Prostate gland (tissue), 2 donors: ENCODE measurements at regions not wholly inside any gene's neighbourhood (a gene's known extent, or its start where the extent isn't known, plus 50 kb on each side); places are given as distances from the start of the nearest gene placed in this dataset.
"Not testable (repeated sequence)": the region's sequence is repeated elsewhere in the genome, so short reads cannot be mapped to it uniquely, and the experiment has no call there.

Source experiments
- DNase-seq: peaks from one replicate; pipeline ENCODE4 v3.0.0-alpha.2; 2019; ENCODE audit warnings: low spot score
- H3K27ac ChIP-seq, 2 donors: fragments of 200-600 bp; sonication (generic); 2 replicates each; pipeline ENCODE4 v1.5.1; 2017 to 2019
- H3K27me3 ChIP-seq: fragments of 200-600 bp; sonication (generic); replicated peaks from 2 replicates; pipeline ENCODE4 v1.5.1; 2019; ENCODE audit not compliant: insufficient read depth
- H3K36me3 ChIP-seq, 2 donors: fragments of 200-600 bp; sonication (generic); 1 replicate in 1 of 2; 2 replicates in 1 of 2; pipeline versions ENCODE4 v1.5.1 to v1.8.1; 2017 to 2019
- H3K4me1 ChIP-seq: fragments of 200-600 bp; sonication (generic); replicated peaks from 2 replicates; pipeline ENCODE4 v1.5.1; 2019
- H3K4me3 ChIP-seq, 2 donors: fragments of 200-600 bp; sonication (generic); 2 replicates each; pipeline ENCODE4 v1.5.1; 2017 to 2019
- H3K9me3 ChIP-seq: fragments of 200-600 bp; sonication (generic); 2 replicates; pipeline ENCODE4 v1.5.1; 2017
- CTCF ChIP-seq, 4 experiments: fragments of 200-600 bp in 2 of 4; fragments of 450-650 bp in 2 of 4; sonication (generic) in 2 of 4; IDR thresholded peaks; 1 replicate in 3 of 4; 2 replicates in 1 of 4; pipeline ENCODE4 v1.5.1; 2016 to 2019; ENCODE audit warnings: antibody characterized with exemption in 4 of 4, mild to moderate bottlenecking in 2 of 4, moderate library complexity in 2 of 4
- POLR2A ChIP-seq: fragments of 450-650 bp; IDR thresholded peaks from one replicate; pipeline ENCODE4 v1.6.1; 2016; ENCODE audit warnings: antibody characterized with exemption, mild to moderate bottlenecking
- POLR2AphosphoS5 ChIP-seq: sonication (generic); formaldehyde crosslinking; IDR thresholded peaks from one replicate; pipeline ENCODE4 v1.6.1; 2017; ENCODE audit warnings: antibody characterized with exemption
- WGBS: methylation state at CpG from one replicate; pipeline ENCODE4 v1.1.5; 2018; 5-methylcytosine and 5-hydroxymethylcytosine counted together
- intact Hi-C: fragments of 100-400 bp; cut with DNase I; formaldehyde crosslinking; loops from one replicate; pipeline ENCODE4 v1.14.2; 2022

GRCh38 chr5:9731159-9731558 is 101.0 kb upstream of the TAS2R1 start:
- 79% methylated on average over 11 of the region's 11 CpGs for WGBS
- H3K4me1 ChIP-seq = no peaks in the 10 kb centered on the region
- no peak overlapping the region for H3K27ac ChIP-seq
- no peaks in the 10 kb centered on the region for H3K9me3 ChIP-seq
- no peak for DNase-seq
- no peaks in the 10 kb centered on the region for H3K27me3 ChIP-seq
- intact Hi-C loops = no loop called here
- no peak overlapping the region for H3K4me3 ChIP-seq
- H3K36me3 ChIP-seq = no peaks in the 10 kb centered on the region
- no peak for TF ChIP-seq POLR2AphosphoS5
- no peak for TF ChIP-seq CTCF (IDR thresholded peaks at IDR 0.05)
- TF ChIP-seq POLR2A = no peak

GRCh38 chr5:9728261-9728660 is 98.1 kb upstream of the TAS2R1 start:
- TF ChIP-seq POLR2AphosphoS5 (no peak), POLR2A (no peak), CTCF (IDR thresholded peaks at IDR 0.05) (no peak)
- Histone ChIP-seq H3K9me3 (no peaks in the 10 kb centered on the region), H3K27ac (no peak overlapping the region), H3K4me3 (no peak overlapping the region), H3K27me3 (no peaks in the 10 kb centered on the region), H3K36me3 (no peaks in the 10 kb centered on the region), H3K4me1 (no peaks in the 10 kb centered on the region)
- intact Hi-C loops = no loop called here
- WGBS = 54% methylated on average over 2 of the region's 2 CpGs
- DNase-seq = no peak

- no peaks in the 10 kb centered on the region for H3K9me3 ChIP-seq
- no peaks in the 10 kb centered on the region for H3K4me1 ChIP-seq
- no peak for DNase-seq
- no peak for TF ChIP-seq POLR2A
- TF ChIP-seq CTCF (IDR thresholded peaks at IDR 0.05) = no peak
- no peak for TF ChIP-seq POLR2AphosphoS5
- WGBS = 85% methylated on average over 2 of the region's 2 CpGs
- no peak overlapping the region for H3K27ac ChIP-seq
- intact Hi-C loops = no loop called here
- no peaks in the 10 kb centered on the region for H3K27me3 ChIP-seq
- H3K4me3 ChIP-seq = no peak overlapping the region
- no peaks in the 10 kb centered on the region for H3K36me3 ChIP-seq
Observed at GRCh38 chr5:9726931-9727330, 96.8 kb upstream of the TAS2R1 start.

- H3K4me1 ChIP-seq, H3K9me3 ChIP-seq, H3K27me3 ChIP-seq, H3K4me3 ChIP-seq, H3K36me3 ChIP-seq, intact Hi-C loops, H3K27ac ChIP-seq, DNase-seq: not testable (repeated sequence)
- WGBS = 94% methylated on average over 18 of the region's 28 CpGs
Observed at GRCh38 chr5:9725265-9725664, 95.1 kb upstream of the TAS2R1 start.

GRCh38 chr5:9724707-9725106 is 94.6 kb upstream of the TAS2R1 start:
- TF ChIP-seq POLR2AphosphoS5 (no peak), POLR2A (no peak), CTCF (IDR thresholded peaks at IDR 0.05) (no peak)
- Histone ChIP-seq H3K4me1 (no peaks in the 10 kb centered on the region), H3K9me3 (no peaks in the 10 kb centered on the region), H3K4me3 (no peak overlapping the region), H3K27me3 (no peaks in the 10 kb centered on the region), H3K36me3 (no peaks in the 10 kb centered on the region), H3K27ac (no peak overlapping the region)
- no peak for DNase-seq
- 97% methylated on average over 2 of the region's 2 CpGs for WGBS
- intact Hi-C loops = no loop called here
